Activated T-helper 2 cell treated with anti-CD3 and anti-CD28 coated beads, Interferon-gamma antibody, Interleukin-2, Interleukin-4, amounts not matched to agents 10 μg/mL and 5 μg/mL and 100 μg/mL, durations not matched to agents 14 hours and 24 hours and 36 hours (primary cell): ENCODE measurements at regions not wholly inside any gene's neighbourhood (a gene's known extent, or its start where the extent isn't known, plus 50 kb on each side); places are given as distances from the start of the nearest gene placed in this dataset.

ENCODE experiments used
- DNase-seq: peaks from one replicate; pipeline ENCODE4 v3.0.0; 2021; ENCODE audit warnings: low spot score
- H3K27ac Mint-ChIP-seq: one replicate; pipeline ENCODE4 v1.8.0; 2021; ENCODE audit warnings: mixed read lengths
- H3K27me3 Mint-ChIP-seq: one replicate; pipeline ENCODE4 v1.8.0; 2021; ENCODE audit warnings: low read depth, mixed read lengths
- H3K36me3 Mint-ChIP-seq: one replicate; pipeline ENCODE4 v1.8.0; 2021; ENCODE audit warnings: low read depth, mixed read lengths
- H3K4me1 Mint-ChIP-seq: one replicate; pipeline ENCODE4 v1.8.0; 2021; ENCODE audit warnings: low read depth, mixed read lengths
- H3K4me3 Mint-ChIP-seq: one replicate; pipeline ENCODE4 v1.8.0; 2021; ENCODE audit warnings: low read depth, mild to moderate bottlenecking, moderate library complexity, mixed read lengths
- H3K9me3 Mint-ChIP-seq: one replicate; pipeline ENCODE4 v1.8.0; 2021; ENCODE audit warnings: mixed read lengths
- intact Hi-C: fragments of 100-400 bp; cut with micrococcal nuclease; formaldehyde crosslinking; loops from one replicate; pipeline ENCODE4 v1.15.1; 2023

DNA sequence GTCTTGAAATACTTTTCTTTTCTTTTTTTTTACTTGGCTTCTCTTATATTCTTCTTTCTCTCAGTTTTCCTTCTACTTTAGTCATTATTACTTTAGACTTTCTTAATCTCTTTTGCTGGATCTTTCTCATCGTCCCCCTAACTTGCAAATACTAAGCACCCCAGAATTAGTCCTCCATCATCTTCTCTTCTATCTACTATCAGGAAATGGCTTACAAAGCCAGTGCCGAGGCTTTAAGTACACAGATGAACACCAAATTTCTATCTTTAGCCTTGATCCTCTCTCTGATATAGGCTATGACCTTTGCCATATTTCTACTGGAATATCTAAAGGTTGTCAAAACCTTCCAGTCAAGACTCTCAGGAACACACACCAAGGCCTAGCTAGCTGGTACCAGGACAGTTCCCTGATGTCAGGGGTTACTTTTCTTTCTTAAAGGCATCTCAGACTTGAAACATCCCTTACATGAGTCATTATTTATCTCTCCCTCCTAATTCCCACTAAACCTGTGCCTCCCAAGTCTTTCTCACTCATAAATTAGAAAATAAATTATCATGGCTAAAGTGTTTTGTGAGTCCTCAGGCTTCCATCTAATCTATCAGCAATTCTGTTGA lies 278.6 kb upstream of the TCF21 start:
- intact Hi-C loops = no loop called here
- no peaks in the 10 kb centered on the region for H3K4me1 Mint-ChIP-seq
- no peaks in the 10 kb centered on the region for H3K9me3 Mint-ChIP-seq
- no peaks in the 10 kb centered on the region for H3K27me3 Mint-ChIP-seq
- no peak overlapping the region for H3K27ac Mint-ChIP-seq
- DNase-seq = no peak
- no peaks in the 10 kb centered on the region for H3K36me3 Mint-ChIP-seq
- no peak overlapping the region for H3K4me3 Mint-ChIP-seq

DNA sequence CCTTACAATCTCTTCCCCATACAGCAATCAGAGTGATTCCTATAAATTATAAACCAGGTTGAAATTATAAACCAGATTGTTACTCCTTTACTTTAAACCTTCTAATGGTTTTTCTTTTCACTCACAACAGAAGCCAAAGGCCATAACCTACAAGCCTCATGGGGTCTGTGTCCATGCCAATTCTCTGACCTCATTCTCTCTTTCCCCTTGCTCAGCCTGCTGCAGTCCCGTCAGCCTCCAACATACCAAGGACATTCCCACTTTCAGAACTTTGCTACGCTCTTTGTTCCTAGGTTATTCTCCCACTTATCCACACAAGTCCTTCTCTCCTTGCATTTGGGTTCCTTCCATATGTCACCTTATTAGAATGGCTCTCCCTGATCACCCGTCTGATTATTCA lies 277.9 kb upstream of the TCF21 start:
- no peak overlapping the region for H3K27ac Mint-ChIP-seq
- H3K36me3 Mint-ChIP-seq = no peaks in the 10 kb centered on the region
- H3K4me3 Mint-ChIP-seq = no peak overlapping the region
- H3K9me3 Mint-ChIP-seq = no peaks in the 10 kb centered on the region
- H3K27me3 Mint-ChIP-seq = no peaks in the 10 kb centered on the region
- intact Hi-C loops = no loop called here
- no peak for DNase-seq
- H3K4me1 Mint-ChIP-seq = no peaks in the 10 kb centered on the region

DNA sequence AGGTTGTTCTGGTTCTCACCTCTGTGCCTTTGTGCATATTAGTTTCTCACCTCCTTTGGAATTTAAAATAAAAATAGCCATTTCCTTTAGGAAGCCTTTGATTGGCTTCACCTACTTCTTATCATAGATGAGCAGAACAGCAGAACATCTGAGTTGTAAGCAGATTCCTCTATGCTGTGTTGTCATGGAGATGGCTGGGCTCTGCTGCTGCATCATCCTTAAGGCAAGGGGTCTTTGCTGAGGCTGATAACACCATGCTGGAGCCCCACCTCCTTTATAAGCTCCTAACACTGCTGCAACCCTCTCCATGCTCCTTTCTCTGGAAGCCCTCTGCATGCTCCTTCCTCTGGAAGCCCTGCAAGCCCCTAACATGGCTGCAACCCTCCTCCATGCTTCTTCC lies 276.5 kb upstream of the TCF21 start:
- H3K4me3 Mint-ChIP-seq = no peak overlapping the region
- no peak for DNase-seq
- intact Hi-C loops = no loop called here
- no peaks in the 10 kb centered on the region for H3K4me1 Mint-ChIP-seq
- H3K27me3 Mint-ChIP-seq = no peaks in the 10 kb centered on the region
- no peaks in the 10 kb centered on the region for H3K36me3 Mint-ChIP-seq
- H3K9me3 Mint-ChIP-seq = no peaks in the 10 kb centered on the region
- H3K27ac Mint-ChIP-seq = no peak overlapping the region

DNA sequence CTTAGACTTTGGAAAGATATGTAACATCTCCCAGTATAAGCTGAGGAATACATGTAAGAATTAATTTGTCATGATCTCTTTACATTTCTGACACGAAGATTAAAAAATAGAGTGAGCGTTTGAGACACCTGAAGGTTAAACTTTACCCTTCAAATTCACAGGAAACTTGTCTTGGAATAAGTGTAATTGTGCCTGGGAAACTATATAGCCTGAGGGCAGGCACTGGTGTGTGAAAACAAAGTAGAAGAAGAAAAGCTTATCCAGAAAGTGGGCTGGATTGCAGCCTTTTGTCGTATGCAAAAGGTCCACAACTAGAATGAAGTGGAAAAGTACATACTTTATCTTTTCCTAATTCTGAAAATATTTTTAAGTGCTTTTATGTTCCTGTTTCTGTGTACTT lies 275.7 kb upstream of the TCF21 start:
- Mint-ChIP-seq H3K36me3 (no peaks in the 10 kb centered on the region), H3K9me3 (no peaks in the 10 kb centered on the region), H3K27ac (no peak overlapping the region), H3K4me1 (no peaks in the 10 kb centered on the region), H3K4me3 (no peak overlapping the region), H3K27me3 (no peaks in the 10 kb centered on the region)
- DNase-seq = no peak
- intact Hi-C loops = no loop called here

DNA sequence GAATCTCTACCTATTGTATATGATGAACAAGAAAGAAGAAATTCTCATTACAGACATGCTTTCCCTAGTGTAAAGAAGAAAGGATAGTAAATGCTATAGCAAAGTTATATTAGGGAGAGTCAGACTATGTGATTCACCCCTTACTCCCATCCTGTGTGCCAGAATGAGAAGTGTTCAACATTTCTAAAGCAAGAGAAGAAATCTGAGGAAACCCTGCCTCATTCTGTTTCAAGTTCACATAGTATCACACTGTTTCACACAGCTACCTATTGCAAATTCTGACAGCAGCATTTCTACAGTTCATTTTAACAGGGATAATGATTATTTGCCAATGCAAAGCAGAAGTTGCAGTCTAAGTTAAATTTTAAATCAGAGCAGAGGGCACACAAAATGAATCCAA lies 267.2 kb upstream of the TCF21 start:
- no peak overlapping the region for H3K4me3 Mint-ChIP-seq
- intact Hi-C loops = no loop called here
- H3K27me3 Mint-ChIP-seq = no peaks in the 10 kb centered on the region
- no peak for DNase-seq
- no peaks in the 10 kb centered on the region for H3K9me3 Mint-ChIP-seq
- H3K36me3 Mint-ChIP-seq = no peaks in the 10 kb centered on the region
- H3K27ac Mint-ChIP-seq = no peak overlapping the region
- no peaks in the 10 kb centered on the region for H3K4me1 Mint-ChIP-seq

DNA sequence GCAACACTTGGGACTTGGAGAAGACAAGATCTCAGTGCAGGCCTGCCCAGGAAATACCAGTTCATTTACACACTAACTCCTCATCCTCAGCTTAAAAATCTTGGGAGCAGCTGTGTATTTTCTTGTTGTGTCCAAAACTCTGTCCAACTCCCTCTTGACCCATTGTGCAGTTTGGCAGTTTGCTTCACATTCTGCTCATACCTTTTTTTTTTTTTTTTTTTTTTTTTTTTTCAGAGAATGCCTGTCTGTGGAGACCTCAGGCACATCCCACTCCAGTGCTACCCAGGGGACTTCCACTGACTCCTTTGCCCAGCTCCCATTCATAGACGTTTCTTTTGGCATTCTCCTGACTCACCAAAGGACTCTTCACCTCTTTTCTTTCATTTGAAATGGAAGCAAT lies 265.8 kb upstream of the TCF21 start:
- no peaks in the 10 kb centered on the region for H3K4me1 Mint-ChIP-seq
- H3K36me3 Mint-ChIP-seq = no peaks in the 10 kb centered on the region
- H3K27ac Mint-ChIP-seq = no peak overlapping the region
- no peaks in the 10 kb centered on the region for H3K9me3 Mint-ChIP-seq
- H3K27me3 Mint-ChIP-seq = no peaks in the 10 kb centered on the region
- DNase-seq = no peak
- intact Hi-C loops = no loop called here
- H3K4me3 Mint-ChIP-seq = no peak overlapping the region

DNA sequence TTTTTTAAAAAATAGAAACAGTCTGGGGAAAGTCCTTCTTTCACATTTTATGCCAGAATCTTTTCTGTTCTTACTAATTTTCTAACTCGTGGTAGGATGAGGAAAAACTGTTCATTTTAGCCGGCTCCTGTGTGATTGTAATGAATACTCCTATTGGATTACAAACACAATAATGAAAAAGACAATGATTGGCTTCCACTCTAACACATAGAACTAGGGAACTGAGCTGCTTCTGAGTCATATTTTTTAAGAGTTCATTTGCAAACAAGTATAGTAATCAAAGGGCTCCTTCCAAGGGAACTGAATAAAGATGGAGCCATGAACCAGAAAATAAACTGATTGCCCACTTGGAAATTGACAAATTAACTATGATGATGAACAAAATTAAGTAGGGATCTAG lies 265.3 kb upstream of the TCF21 start:
- intact Hi-C loops = no loop called here
- no peak for DNase-seq
- Mint-ChIP-seq H3K27me3 (no peaks in the 10 kb centered on the region), H3K9me3 (no peaks in the 10 kb centered on the region), H3K27ac (no peak overlapping the region), H3K4me3 (no peak overlapping the region), H3K4me1 (no peaks in the 10 kb centered on the region), H3K36me3 (no peaks in the 10 kb centered on the region)

DNA sequence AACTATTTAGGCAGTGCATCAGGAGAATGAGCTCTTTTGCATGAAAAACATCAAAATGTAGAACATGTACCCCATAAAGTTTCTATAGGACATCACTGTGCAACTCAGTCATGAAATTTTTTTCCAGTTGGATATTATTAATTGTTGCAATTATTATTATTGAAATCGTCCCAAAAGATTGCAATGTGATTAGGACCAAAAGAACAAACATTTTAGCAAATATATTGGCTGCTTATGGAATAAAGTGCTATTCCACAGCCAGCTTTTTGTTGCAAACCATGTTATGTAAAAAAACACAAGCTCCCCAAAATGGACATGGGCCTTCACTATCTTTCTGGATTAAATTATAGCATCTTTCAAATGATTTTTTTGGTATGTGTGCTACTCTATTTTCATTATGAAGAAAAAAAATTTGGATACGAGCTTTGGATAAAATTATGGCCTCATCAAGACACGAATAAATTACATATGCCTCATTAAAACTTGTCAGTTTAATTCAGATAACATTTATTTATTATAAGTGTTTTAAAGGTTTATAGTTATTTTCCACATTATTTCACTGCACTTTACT lies 262.7 kb upstream of the TCF21 start:
- no peak for DNase-seq
- intact Hi-C loops = no loop called here
- Mint-ChIP-seq H3K27ac (no peak overlapping the region), H3K4me1 (no peaks in the 10 kb centered on the region), H3K9me3 (no peaks in the 10 kb centered on the region), H3K36me3 (no peaks in the 10 kb centered on the region), H3K27me3 (no peaks in the 10 kb centered on the region), H3K4me3 (no peak overlapping the region)

DNA sequence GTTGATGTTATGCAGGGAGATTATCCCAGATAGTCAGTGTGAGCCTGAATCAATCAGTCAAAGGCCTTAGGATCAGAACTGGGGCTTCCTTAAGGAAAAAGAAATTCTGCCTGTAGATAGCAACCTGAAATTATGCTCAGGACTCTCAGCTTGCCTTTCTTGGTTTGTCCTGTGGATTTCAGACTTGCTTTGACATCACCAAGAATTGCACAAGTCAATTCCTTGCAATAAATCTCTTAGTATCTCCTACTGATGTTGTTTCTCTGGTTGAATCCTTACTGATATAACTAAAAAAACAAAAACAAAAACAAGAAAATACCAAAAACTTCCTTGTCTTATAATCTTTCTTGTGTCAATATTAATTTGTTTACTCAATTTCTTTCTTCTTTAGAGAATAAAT lies 258.9 kb upstream of the TCF21 start:
- Mint-ChIP-seq H3K9me3 (no peaks in the 10 kb centered on the region), H3K4me1 (no peaks in the 10 kb centered on the region), H3K27me3 (no peaks in the 10 kb centered on the region), H3K36me3 (no peaks in the 10 kb centered on the region), H3K4me3 (no peak overlapping the region), H3K27ac (no peak overlapping the region)
- intact Hi-C loops = no loop called here
- DNase-seq = no peak

DNA sequence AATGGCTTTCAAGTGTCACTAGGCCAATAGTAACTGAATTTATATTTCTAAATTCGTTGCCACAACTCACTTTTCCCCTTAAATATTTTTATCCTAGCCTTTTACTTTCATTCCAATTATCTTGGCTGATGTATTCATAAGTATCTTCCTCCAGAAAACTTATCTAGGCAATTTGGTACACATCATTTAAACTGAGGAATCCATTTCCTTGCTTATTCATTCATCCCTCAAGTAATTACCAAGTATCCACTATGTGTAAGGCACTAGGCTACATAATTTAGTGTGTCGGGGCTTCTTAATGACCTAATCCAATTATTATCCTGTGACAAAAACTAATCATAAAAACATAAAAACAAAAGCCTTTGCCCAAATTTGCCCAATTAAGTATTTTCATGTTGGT lies 258.3 kb upstream of the TCF21 start:
- Mint-ChIP-seq H3K27ac (no peak overlapping the region), H3K4me3 (no peak overlapping the region), H3K9me3 (no peaks in the 10 kb centered on the region), H3K36me3 (no peaks in the 10 kb centered on the region), H3K4me1 (no peaks in the 10 kb centered on the region), H3K27me3 (no peaks in the 10 kb centered on the region)
- no peak for DNase-seq
- intact Hi-C loops = no loop called here

DNA sequence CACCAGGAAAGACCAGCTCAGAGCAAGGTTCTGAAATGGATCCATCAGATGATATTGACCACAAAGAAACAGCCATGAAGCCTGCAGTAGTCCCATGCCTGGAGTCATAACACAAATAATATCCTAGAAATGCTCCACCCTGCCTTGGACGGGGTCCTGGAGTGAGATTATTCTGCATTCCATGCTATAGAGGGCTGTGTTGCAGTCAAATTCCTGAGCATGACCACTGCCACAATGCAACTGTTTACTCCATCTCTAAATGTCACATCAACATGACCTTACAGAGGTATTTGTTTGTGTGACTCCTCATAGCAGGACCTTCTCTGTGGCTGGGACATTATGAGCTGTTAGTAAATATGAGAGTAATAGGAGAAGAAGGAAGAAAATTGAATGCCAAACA lies 257.5 kb upstream of the TCF21 start:
- no peaks in the 10 kb centered on the region for H3K4me1 Mint-ChIP-seq
- no peaks in the 10 kb centered on the region for H3K27me3 Mint-ChIP-seq
- H3K4me3 Mint-ChIP-seq = no peak overlapping the region
- H3K9me3 Mint-ChIP-seq = no peaks in the 10 kb centered on the region
- no peak for DNase-seq
- no peak overlapping the region for H3K27ac Mint-ChIP-seq
- no peaks in the 10 kb centered on the region for H3K36me3 Mint-ChIP-seq
- intact Hi-C loops = no loop called here

DNA sequence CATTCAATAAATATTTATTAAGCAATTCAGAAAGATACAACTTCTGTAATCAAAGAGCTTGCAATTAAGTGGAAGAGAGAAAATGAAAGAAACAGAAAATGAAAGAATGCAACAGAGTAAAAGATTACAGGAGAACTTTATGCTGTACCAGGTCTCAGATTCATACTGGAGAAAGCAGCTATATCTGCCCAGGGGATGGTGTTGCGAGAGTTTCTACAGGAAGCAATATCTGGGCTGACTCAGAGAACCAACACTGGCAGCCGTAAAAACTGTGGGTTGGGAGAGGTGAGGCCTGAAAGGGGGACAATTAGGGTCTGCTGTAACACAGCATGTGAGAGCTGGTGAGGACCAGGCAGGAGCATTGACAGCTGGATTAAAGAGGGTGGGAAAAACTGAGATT lies 256.7 kb upstream of the TCF21 start:
- no peak overlapping the region for H3K4me3 Mint-ChIP-seq
- no peaks in the 10 kb centered on the region for H3K27me3 Mint-ChIP-seq
- H3K36me3 Mint-ChIP-seq = no peaks in the 10 kb centered on the region
- no peaks in the 10 kb centered on the region for H3K9me3 Mint-ChIP-seq
- intact Hi-C loops = no loop called here
- DNase-seq = no peak
- H3K4me1 Mint-ChIP-seq = no peaks in the 10 kb centered on the region
- no peak overlapping the region for H3K27ac Mint-ChIP-seq

DNA sequence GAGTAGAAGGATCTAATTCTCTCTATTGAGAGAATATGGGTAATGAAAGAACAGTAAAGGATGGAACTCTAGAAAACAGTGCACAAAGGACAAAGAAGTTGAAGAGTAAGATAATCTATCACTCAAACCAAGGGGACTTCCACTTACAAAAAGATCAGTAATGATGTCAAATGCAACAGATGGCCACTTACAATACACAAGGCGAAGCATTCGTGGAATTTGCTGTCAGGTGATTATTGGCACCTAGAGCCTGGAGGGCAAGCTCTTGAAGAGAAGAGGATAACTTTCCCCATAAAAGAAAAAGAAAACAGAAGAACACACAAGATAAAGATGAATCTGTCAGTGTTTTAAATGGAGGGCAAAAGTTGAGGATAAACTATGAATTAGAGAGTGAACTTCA lies 256.0 kb upstream of the TCF21 start:
- Mint-ChIP-seq H3K27ac (no peak overlapping the region), H3K27me3 (no peaks in the 10 kb centered on the region), H3K36me3 (no peaks in the 10 kb centered on the region), H3K4me1 (no peaks in the 10 kb centered on the region), H3K4me3 (no peak overlapping the region), H3K9me3 (no peaks in the 10 kb centered on the region)
- intact Hi-C loops = no loop called here
- no peak for DNase-seq

DNA sequence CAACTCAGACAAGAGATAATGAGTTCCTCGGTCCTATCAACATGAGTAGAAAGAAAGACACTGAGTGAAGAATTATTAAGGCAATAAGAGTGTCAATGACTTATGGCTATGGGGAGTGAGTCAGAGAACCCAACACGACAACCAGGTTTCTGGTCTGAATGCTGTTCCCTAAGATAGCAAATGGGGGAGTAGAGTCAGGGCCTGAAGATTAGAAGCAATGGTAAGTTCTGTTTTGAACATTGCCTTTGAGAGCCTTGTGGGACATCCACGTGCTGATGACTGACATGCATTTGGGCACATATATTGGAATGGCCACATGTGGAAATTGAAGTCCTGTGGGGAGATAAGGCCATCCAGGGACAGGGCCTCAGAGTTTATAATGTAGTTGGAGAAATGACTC lies 254.4 kb upstream of the TCF21 start:
- Mint-ChIP-seq H3K4me1 (no peaks in the 10 kb centered on the region), H3K27ac (no peak overlapping the region), H3K27me3 (no peaks in the 10 kb centered on the region), H3K36me3 (no peaks in the 10 kb centered on the region), H3K4me3 (no peak overlapping the region), H3K9me3 (no peaks in the 10 kb centered on the region)
- intact Hi-C loops = no loop called here
- DNase-seq = no peak
